VCaP (cell line): ENCODE measurements at regions not wholly inside any gene's neighbourhood (a gene's known extent, or its start where the extent isn't known, plus 50 kb on each side); places are given as distances from the start of the nearest gene placed in this dataset.
"Not testable (repeated sequence)": the region's sequence is repeated elsewhere in the genome, so short reads cannot be mapped to it uniquely, and the experiment has no call there.

Experiments
- H3K27ac ChIP-seq: fragments of 450-650 bp; 2 replicates; pipeline ENCODE4 v1.5.1; 2017
- TF ChIP-seq, protein P1 (sequence below): fragments of 450-650 bp; conservative IDR thresholded peaks from 2 replicates; pipeline ENCODE4 v1.5.1; 2017; ENCODE audit warnings: mild to moderate bottlenecking, moderate library complexity

DNA sequence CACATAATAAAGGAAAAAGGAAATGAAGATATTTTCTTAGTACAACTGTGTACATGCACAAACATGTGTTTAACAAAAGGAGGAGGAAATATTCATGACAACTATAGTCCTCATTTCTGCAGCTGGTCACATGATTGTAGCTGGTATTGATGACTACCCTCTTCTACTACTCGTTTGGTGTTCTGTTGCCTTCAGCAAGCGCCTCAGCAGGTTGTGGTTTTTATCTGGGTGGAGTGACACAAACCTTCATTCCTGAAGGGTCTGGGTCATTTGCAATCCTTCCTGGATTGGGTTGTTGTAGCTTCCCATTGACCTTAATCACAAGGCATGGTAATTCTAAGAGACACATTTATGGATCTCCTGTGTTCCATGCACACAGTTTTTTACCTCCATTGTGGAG, 1009.9 kb upstream of the USP15 start:
- H3K27ac ChIP-seq: no peak overlapping the region
- TF ChIP-seq, protein P1, sequence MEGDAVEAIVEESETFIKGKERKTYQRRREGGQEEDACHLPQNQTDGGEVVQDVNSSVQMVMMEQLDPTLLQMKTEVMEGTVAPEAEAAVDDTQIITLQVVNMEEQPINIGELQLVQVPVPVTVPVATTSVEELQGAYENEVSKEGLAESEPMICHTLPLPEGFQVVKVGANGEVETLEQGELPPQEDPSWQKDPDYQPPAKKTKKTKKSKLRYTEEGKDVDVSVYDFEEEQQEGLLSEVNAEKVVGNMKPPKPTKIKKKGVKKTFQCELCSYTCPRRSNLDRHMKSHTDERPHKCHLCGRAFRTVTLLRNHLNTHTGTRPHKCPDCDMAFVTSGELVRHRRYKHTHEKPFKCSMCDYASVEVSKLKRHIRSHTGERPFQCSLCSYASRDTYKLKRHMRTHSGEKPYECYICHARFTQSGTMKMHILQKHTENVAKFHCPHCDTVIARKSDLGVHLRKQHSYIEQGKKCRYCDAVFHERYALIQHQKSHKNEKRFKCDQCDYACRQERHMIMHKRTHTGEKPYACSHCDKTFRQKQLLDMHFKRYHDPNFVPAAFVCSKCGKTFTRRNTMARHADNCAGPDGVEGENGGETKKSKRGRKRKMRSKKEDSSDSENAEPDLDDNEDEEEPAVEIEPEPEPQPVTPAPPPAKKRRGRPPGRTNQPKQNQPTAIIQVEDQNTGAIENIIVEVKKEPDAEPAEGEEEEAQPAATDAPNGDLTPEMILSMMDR: no peak

DNA sequence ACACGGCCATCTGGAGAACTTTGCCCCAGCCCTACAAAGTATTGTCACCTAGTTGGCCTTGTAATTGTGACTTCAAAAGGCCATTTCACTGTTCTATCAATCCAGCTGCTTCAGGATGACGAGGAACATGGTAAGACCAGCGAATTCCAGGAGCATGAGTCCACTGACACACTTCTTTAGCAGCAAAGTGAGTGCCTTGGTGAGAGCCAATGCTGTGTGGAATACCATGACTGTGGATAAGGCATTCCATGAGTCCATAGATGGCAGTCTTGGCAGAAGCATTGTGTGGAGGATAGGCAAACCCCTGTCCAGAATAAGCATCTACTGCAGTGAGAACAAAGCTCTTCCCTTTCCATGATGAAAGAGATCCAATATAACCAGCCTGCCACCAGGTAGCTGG, 1009.1 kb upstream of the USP15 start:
- TF ChIP-seq, protein P1: no peak
- no peak overlapping the region for H3K27ac ChIP-seq

DNA sequence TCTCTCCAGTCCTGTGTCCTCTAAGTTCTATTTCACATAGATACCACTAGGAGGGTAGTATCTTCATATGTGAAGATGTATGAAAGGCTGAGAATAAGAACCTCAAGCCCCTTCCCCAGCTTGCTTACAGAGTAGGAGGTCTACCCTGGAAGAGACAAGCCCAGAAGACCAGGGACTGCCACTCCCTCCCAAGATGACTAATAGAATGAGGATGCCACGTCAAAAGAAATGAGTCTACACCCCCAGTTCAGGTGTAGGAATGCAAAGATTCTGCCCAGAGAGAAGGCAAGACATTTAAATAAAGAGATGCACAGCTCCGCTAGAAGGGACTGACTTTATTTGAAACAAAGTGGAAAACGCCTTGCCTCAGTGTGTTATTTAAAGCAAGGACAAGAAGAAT, 1006.0 kb upstream of the USP15 start:
- no peak overlapping the region for H3K27ac ChIP-seq
- TF ChIP-seq, protein P1: no peak

DNA sequence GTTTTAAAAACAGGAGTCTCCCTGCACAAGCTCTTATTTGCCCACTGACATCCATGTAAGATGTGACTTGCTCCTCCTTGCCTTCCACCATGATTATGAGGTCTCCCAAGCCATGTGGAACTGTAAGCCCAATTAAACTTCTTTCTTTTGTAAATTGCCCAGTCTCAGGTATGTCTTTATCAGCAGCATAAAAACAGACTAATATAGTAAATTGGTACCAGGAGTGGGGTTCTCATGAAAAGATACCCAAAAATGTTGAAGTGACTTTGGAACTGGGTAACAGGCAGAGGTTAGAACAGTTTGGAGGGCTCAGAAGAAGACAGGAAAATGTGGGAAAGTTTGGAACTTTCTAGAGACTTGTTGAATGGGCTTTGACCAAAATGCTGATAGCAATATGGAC, 995.9 kb upstream of the USP15 start:
- not testable (repeated sequence) for H3K27ac ChIP-seq

DNA sequence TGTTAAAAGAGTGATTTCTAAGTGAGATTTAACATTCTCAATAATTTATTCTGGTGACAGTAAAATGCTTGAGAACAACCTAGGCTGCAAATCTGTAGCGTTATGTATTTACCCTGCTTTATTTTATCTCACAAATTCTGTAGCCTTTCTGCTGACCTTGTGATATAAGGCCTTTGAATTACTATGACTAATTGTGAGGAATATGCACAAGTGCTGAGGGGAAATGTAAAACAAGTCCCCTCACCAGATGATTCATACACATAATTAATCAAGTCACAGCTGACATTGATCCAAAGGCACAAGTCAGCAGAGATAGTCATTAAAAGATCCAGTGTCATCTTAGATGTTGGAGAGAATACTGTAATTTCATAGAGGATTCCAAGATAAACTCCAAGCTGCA, 992.7 kb upstream of the USP15 start:
- TF ChIP-seq, protein P1: no peak
- no peak overlapping the region for H3K27ac ChIP-seq

DNA sequence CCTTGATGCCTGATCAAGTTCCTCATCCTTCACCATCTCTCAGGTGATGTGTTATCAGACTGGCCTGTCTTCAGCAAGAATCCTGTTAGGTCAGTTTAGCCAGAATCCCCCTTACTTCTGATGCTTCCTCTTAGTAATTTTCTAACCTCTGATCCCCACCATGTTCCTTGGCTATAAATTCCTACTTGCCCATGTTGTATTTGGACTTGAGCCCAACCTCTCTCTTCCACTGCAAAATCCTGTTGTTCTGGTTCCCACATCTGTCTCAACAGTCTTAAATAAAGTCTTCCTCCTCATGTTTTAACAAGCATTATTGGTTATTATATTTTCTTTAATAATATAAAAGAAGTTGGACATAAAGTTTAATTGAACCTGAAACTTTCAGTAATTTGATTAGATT, 987.8 kb upstream of the USP15 start:
- TF ChIP-seq, protein P1: no peak
- H3K27ac ChIP-seq: no peak overlapping the region

DNA sequence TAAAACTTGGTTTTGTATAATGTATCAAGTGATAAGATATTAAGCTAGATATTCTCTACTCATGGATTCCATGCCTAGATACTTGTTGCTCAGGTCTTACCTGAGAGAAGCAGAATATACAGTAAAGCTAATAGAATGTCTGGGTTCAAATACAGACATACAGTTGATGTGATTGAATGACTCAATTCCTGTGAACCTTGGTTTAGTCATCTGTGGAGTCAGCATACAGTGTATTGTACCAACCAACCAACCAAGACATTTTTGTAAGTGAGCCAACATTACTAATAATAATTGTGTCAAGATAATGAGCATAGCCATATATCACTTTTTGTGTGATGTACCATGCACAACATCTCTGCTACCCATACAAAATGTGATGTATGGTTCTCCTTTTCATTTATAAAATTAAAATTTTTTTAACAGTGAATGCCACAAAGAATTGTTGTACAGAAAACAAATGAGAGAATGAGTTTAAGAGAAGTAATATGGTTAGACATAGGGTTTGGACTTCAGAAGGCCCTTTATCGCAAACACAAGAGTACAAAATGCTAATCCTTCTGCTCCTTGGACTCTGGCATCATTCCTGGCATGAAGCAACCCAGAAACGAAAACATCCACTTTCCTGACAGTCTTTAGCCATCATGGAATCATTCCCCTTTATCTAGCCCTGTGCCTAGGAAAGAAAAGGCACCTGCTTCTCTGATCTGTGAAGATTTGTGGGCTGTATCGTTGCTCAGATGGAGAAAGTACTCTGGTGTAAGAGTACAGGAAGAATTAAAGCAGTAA, 977.2 kb upstream of the USP15 start:
- no peak overlapping the region for H3K27ac ChIP-seq
- TF ChIP-seq, protein P1: no peak

DNA sequence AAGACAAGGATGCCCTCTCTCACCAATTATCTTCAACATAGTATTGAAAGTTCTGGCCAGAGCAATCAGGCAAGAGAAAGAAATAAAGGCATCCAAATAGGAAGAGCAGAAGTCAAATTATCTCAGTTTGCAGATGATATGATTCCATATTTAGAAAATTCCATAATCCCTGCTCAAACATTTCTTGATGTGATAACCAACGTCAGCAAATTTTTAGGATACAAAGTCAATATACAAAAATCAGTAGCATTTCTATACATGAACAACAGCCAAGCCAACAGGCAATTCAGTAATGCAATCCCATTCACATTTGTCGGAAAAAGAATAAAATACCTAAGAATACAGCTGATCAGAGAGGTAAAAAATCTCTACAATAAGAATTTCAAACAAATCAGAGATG, 969.7 kb upstream of the USP15 start:
- TF ChIP-seq, protein P1: no peak
- no peak overlapping the region for H3K27ac ChIP-seq
